ENCODE measurements at regions not wholly inside any gene's neighbourhood (a gene's known extent, or its start where the extent isn't known, plus 50 kb on each side); places are given as distances from the start of the nearest gene placed in this dataset.

DNA sequence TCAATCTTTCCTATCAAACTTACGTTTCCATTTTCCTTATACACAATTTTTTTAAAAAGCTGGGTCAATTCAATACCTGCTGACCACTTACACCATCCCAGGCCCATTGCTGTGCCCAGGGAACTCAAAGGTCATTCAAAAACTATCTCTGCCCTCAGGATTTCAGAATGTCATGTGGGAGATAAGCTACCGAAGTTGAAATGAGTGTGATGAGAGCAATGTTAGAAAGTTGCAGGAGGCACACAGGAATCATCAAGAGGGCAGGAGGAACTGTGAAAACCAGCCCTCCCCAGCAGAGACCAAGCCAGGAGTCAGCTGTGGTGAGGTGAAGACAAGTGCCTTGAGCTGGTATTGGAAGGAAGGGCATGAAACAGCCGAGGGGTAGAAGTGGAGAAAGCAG, 195.9 kb downstream of the HS3ST3A1 start:
- DNase-seq (ENCODE audit: low read depth, low spot score) = no peak

- no peak for DNase-seq (ENCODE audit: low read depth, low spot score)
These were observed 196.6 kb downstream of the HS3ST3A1 start for GRCh38 chr17:13405080-13405479.

DNA sequence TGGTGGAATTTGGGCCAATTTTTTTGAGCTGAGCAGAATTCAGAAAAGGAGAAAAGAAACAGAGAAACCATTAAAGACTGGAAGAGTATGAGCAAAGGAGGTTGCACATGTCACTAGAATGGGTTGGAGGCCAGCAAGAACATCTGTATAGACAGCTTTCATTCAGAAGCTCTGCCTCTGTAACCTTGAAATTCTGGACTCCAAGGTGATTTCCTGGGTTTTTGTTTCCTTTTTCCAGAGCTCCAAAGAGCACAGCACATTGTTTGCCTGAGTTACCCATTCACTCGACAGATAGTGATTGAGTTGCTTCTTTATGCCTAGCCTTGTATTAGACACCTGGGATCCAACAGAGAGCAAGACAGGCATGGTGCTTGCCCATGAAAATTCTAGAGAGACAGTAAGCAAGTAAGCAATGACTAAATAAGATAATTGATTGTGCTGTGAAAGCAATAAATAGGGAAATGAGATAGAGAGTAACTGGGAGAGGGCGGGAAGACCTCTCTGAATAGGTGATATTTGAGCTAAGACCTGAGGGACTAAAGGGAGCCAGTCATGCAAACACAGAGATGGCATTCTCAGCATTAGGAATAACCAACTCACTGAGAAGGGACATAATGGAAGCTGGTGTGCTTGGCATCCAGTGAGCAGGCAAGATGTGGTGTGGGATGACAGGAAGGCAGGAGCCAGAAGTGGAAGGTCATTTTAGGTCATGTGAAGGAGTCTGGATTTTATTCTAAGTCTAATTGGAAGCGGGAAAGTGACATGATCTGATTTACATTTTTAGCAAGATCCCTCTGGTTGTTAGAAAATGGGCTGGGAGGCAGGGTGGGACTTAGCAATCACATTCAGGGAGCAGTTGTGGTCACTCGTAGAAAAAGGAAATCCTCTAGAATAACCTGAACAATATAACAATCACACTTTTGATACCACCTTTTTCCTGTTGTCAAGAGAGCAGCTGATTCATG, 197.5 kb downstream of the HS3ST3A1 start:
- DNase-seq (ENCODE audit: low read depth, low spot score) = no peak

DNA sequence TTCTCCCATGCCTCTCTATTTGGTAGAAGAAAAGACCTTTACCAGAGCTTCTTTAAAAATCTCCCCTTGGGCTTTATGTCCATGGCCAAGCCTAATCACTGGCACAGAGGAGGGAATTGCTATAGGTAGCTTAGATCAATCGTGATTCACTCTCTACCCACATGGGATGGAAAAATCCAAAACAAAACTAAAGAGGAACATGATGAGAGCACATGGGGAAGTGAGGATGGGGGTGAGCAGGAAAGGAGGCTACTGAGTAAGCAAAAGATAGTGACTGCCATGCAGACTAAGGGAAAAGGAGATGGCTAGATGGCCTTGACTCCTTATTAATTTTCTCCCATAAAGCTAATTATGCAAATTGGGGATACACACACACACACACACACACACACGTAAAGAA, 201.2 kb downstream of the HS3ST3A1 start:
- no peak for DNase-seq (ENCODE audit: low read depth, low spot score)

- DNase-seq (ENCODE audit: low read depth, low spot score) = no peak
These were observed 202.9 kb downstream of the HS3ST3A1 start for GRCh38 chr17:13398853-13399252.

- no peak for DNase-seq (ENCODE audit: low read depth, low spot score)
These were observed 203.6 kb downstream of the HS3ST3A1 start for GRCh38 chr17:13398091-13398490.

- no peak for DNase-seq (ENCODE audit: low read depth, low spot score)
These were observed 205.9 kb downstream of the HS3ST3A1 start for GRCh38 chr17:13395862-13396261.

DNA sequence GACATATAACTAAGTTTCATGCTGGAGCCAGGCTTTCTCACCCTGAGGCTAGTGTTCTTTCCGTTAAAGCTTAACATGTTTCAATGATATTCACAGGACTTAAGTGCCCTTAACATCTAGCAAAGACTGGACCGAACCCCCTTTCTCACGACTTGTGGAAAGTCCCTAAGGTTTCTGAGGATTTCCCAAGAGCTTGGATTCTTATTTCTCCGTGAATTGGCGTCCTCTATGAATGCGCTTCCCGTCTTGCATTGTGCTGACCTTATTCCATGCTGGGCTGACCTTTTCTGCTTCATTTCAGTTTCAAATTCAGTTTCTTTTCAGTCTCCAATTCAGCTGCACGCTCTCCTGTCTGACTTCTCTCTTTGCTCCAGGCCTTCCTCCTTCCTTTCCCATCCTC, 206.4 kb downstream of the HS3ST3A1 start:
- DNase-seq (ENCODE audit: low read depth, low spot score) = no peak

- DNase-seq (ENCODE audit: low read depth, low spot score) = no peak
These were observed 207.7 kb downstream of the HS3ST3A1 start for GRCh38 chr17:13393841-13394710.

DNA sequence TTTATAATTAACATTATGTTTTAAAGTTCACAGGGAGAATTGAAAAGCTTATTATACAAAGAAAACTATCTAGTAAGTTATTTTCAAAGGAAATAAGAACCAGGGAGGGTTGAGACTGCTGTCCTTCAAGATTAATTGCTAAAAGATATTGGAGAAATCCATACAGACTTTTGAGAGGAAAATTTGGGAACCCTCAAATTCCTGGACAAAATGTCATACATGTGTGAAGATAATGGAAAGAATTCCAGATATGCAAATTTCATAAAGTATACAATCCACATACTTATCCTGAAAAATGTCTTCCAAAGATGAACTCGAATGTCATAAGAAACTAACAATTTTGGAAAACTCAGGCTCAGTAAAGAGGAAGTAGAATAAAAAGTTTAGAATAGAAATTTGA, 213.8 kb downstream of the HS3ST3A1 start:
- DNase-seq (ENCODE audit: low read depth, low spot score) = no peak

DNA sequence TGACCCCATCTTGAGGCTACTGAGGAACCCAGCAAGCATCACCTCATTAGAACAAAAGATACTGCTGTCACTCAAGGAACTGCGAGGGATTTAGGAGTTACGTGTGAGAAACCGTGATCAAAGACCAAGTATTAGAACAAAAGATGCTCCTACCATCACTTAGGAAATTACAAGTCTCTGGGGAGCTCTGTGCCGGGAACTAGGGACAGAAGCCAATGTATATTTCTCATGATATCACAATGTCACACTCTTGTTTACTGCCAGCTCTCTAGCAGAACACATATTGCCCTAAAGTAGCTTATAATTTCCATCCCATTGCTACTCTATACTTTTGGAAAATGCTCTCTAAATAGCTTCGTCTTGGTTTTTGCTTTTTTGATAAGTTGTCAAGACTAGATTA, 214.5 kb downstream of the HS3ST3A1 start:
- no peak for DNase-seq (ENCODE audit: low read depth, low spot score)

- no peak for DNase-seq (ENCODE audit: low read depth, low spot score)
These were observed 216.2 kb downstream of the HS3ST3A1 start for GRCh38 chr17:13385481-13385911.

DNA sequence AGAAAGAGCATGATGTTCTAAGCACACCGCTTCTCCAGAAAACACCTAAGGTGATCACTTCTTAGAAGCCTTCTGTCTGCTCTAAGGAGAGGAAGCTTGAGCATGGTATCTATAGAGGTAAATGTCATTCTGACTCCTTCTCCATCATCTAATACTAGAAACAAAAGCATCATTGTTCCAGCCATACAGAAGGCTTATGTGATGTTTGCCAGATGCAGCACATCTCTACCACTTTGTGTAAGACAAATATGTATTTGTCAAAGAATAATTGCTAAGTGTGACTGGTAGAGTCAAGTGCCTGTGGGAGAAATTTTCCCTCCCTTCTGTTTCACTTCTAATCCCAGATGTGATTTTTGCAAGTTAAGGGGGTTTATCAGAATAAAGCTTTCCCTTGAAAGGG, 217.1 kb downstream of the HS3ST3A1 start:
- DNase-seq (ENCODE audit: low read depth, low spot score) = no peak

DNA sequence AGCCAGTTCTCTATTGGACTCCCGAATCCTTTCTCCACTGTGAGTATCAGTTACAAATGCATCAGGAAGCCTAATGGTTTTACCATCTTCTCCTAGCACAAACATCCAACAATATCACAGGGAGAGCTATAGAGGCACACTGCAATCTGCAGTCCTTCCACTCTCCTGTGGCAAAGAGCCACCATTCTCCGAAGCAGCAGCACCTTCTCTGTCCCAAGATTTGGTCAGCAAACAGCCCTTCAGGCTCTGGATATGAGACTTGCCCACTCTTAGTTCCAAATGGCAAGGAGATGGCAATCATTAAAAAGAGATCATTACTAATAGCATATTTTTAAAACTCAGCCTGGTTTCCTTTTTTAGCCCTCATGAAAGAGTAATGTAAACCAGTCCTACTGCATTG, 223.4 kb downstream of the HS3ST3A1 start:
- DNase-seq (ENCODE audit: low read depth, low spot score) = no peak

GRCh38 chr17:13374203-13375143, 227.3 kb downstream of the HS3ST3A1 start:
- DNase-seq (ENCODE audit: low read depth, low spot score) = no peak

GRCh38 chr17:13372432-13372831, 229.3 kb downstream of the HS3ST3A1 start:
- no peak for DNase-seq (ENCODE audit: low read depth, low spot score)

DNA sequence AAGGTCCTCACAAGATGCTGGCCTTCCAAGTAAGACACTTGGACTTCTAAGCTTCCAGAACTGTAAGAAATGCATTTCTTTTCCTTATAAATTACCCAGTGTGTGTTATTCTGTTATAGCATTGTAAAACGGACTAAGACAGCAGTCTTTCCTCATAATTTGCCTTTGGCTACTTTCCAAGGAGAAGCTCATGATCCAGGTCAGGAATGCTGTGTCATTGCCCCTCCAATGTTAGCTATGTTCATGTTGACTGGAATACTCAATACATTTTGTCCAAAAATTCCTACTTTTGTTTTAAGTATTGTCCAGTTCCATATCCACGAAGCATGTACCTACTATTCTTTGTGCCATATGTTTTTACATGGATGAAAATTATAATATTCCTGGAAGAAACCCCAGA, 234.6 kb downstream of the HS3ST3A1 start:
- no peak for DNase-seq (ENCODE audit: low read depth, low spot score)

DNA sequence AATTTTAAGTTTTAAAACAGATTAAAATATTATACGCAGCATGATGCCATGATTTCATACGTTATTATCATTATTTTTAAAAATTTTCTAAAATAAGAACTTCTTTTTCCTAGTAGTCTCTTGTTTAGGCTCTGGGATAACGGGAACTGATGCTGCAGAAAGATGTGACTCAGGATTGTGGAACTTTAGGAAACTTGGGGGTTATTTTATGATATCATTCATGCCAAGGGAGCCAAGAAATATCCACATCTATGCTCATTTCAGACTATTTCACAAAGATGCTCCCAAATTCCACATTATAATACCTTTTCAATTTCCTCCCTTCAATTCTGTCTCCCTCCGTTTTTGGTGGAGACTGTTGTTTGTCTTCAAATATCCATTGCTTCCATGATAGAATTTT, 236.4 kb downstream of the HS3ST3A1 start:
- no peak for DNase-seq (ENCODE audit: low read depth, low spot score)

DNA sequence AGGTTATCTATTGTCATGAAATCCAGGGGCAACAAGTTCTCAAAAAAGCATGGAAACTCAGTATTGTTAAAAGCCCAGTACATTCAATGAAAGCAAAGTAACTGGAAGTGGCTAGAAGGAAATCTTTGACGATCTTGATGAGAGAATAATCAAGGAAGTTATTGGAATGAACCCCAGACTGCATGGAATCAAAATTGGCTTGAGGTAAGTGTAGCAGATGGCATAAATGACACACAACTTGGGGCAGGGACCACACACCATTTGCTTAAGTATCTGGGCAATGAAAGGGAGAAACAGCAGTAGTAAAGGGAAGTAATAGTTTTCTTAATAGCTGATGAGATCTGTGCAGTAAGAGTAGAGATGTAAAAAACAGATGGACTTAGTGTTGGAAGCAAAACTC, 238.0 kb downstream of the HS3ST3A1 start:
- DNase-seq (ENCODE audit: low read depth, low spot score) = no peak

DNA sequence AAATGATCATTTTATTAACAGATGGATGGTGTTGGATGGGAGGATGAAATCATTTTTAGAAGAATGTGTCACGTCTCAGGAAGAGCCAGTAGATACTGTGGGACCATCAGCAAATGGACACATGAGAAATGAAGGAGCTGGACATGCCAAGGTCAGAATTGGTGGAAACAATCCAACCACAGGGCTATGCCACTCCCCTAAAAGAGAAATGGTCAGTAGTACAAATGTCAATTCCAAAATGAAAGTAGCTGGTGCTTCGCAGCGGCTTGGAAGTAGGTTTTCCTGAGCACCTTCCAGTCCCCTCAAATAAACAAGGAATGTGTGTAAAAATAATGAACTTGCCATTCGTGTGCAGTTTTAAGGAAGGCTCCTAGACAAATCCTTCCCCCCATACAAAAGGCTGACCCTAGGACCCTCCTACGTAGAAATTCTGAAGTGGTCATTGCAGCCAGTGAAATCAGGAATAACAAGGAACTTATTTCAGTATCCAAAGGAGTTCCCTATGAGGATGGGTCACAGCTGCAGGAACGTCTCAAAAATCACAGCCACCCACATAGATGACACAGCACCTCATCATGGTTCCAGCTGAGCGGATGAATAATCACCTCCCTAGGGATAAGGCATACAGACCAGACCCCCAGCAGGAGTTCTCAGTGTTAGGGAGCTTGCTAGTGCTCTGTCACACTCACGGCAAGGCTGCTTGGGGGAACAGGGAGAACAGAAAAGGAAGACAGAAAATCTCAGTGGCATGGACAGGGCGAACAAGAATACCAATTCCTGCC, 239.2 kb downstream of the HS3ST3A1 start:
- DNase-seq (ENCODE audit: low read depth, low spot score) = no peak

DNA sequence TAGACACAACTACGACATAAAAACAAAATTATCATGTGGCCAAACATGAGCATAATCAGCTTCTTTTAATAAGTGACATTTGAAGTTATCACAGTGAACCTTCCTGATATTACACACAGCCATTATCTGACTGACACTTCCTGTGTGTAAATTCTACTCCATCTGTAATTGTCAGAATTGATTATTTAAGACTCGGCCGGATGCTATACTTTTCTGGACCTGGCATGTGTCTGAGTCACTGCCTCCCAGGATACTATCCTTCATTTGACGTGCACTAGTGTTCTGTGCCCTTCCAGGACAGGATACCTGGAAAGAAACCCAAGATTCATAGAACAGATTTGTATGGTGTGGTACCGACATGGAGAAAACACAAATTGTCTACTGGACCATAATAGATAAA, 242.0 kb downstream of the HS3ST3A1 start:
- DNase-seq (ENCODE audit: low read depth, low spot score) = no peak
